H9 (cell line): ENCODE measurements at regions not wholly inside any gene's neighbourhood (a gene's known extent, or its start where the extent isn't known, plus 50 kb on each side); places are given as distances from the start of the nearest gene placed in this dataset.

Experiments
- DNase-seq: peaks from one replicate; pipeline ENCODE4 v3.0.0-alpha.2; 2017
- H2AFZ ChIP-seq: one replicate; pipeline ENCODE4 v1.6.1; 2013; ENCODE audit warnings: mild to moderate bottlenecking, low read length, control low read depth, moderate library complexity
- H2AK5ac ChIP-seq: 2 replicates; pipeline ENCODE4 v1.6.1; 2013; ENCODE audit warnings: low read length, control low read depth, mixed read lengths; ENCODE audit not compliant: insufficient read length
- H2BK120ac ChIP-seq: one replicate; pipeline ENCODE4 v1.6.1; 2013; ENCODE audit warnings: low read depth, mild to moderate bottlenecking, low read length, control low read depth, inconsistent platforms; ENCODE audit not compliant: poor library complexity, severe bottlenecking
- H2BK12ac ChIP-seq: 2 replicates; pipeline ENCODE4 v1.6.1; 2013; ENCODE audit warnings: low read length, control low read depth, mixed read lengths, low read depth; ENCODE audit not compliant: insufficient read length
- H2BK15ac ChIP-seq: 2 replicates; pipeline ENCODE4 v1.6.1; 2013; ENCODE audit warnings: low read depth, low read length, control low read depth
- H2BK20ac ChIP-seq: one replicate; pipeline ENCODE4 v1.6.1; 2013; ENCODE audit warnings: low read depth, mild to moderate bottlenecking, low read length, control low read depth, inconsistent platforms; ENCODE audit not compliant: poor library complexity, severe bottlenecking
- H2BK5ac ChIP-seq: 2 replicates; pipeline ENCODE4 v1.6.1; 2013; ENCODE audit warnings: low read length, control low read depth, mixed read lengths; ENCODE audit not compliant: insufficient read length
- H3K14ac ChIP-seq: 2 replicates; pipeline ENCODE4 v1.6.1; 2013; ENCODE audit warnings: low read length, control low read depth; ENCODE audit not compliant: insufficient read depth
- H3K18ac ChIP-seq: 2 replicates; pipeline ENCODE4 v1.6.1; 2013; ENCODE audit warnings: low read depth, mild to moderate bottlenecking, mixed read lengths, low read length, control low read depth; ENCODE audit not compliant: insufficient read length
- H3K23ac ChIP-seq: 2 replicates; pipeline ENCODE4 v1.6.1; 2013; ENCODE audit warnings: low read length, control low read depth, mixed read lengths, low read depth; ENCODE audit not compliant: insufficient read length
- H3K23me2 ChIP-seq: 2 replicates; pipeline ENCODE4 v1.6.1; 2013; ENCODE audit warnings: low read depth, mild to moderate bottlenecking, mixed read lengths, low read length, control low read depth; ENCODE audit not compliant: insufficient read length, poor library complexity, severe bottlenecking
- H3K27ac ChIP-seq: 2 replicates; pipeline ENCODE4 v1.5.1; 2013; ENCODE audit warnings: low read length, control low read depth, mixed read lengths, low read depth; ENCODE audit not compliant: insufficient read length
- H3K27me3 ChIP-seq: 2 replicates; pipeline ENCODE4 v1.6.1; 2013; ENCODE audit warnings: low read length, control low read depth, inconsistent platforms; ENCODE audit not compliant: insufficient read depth
- H3K4ac ChIP-seq: 2 replicates; pipeline ENCODE4 v1.6.1; 2013; ENCODE audit warnings: low read depth, mild to moderate bottlenecking, control low read depth, inconsistent platforms, low read length, moderate library complexity
- H3K4me1 ChIP-seq: 2 replicates; pipeline ENCODE4 v1.6.1; 2013; ENCODE audit warnings: low read length, control low read depth, inconsistent platforms; ENCODE audit not compliant: insufficient read depth
- H3K4me2 ChIP-seq: 2 replicates; pipeline ENCODE4 v1.6.1; 2013; ENCODE audit warnings: low read length, control low read depth, mixed read lengths; ENCODE audit not compliant: insufficient read length, insufficient read depth
- H3K56ac ChIP-seq: 2 replicates; pipeline ENCODE4 v1.6.1; 2013; ENCODE audit warnings: low read depth, mild to moderate bottlenecking, mixed read lengths, low read length, control low read depth; ENCODE audit not compliant: insufficient read length
- H3K79me1 ChIP-seq: 2 replicates; pipeline ENCODE4 v1.6.1; 2013; ENCODE audit warnings: low read depth, mild to moderate bottlenecking, moderate library complexity, low read length, control low read depth, inconsistent platforms; ENCODE audit not compliant: insufficient read depth, poor library complexity, severe bottlenecking
- H3K79me2 ChIP-seq: 2 replicates; pipeline ENCODE4 v1.6.1; 2013; ENCODE audit warnings: low read length, control low read depth, inconsistent platforms; ENCODE audit not compliant: insufficient read depth
- H3K9ac ChIP-seq: 2 replicates; pipeline ENCODE4 v1.6.1; 2013; ENCODE audit warnings: low read length, control low read depth, mixed read lengths; ENCODE audit not compliant: insufficient read length; ENCODE audit errors: extremely low read depth
- H3K9me3 ChIP-seq: one replicate; pipeline ENCODE4 v1.6.1; 2013; ENCODE audit warnings: low read depth, low read length, inconsistent platforms; ENCODE audit not compliant: control insufficient read depth
- H3T11ph ChIP-seq: one replicate; pipeline ENCODE4 v1.6.1; 2013; ENCODE audit warnings: mild to moderate bottlenecking, low read length, control low read depth, inconsistent platforms
- H4K20me1 ChIP-seq: one replicate; pipeline ENCODE4 v1.6.1; 2013; ENCODE audit not compliant: control insufficient read depth, insufficient read length, insufficient read depth
- H4K5ac ChIP-seq: 2 replicates; pipeline ENCODE4 v1.6.1; 2013; ENCODE audit warnings: low read depth, mild to moderate bottlenecking, mixed read lengths, low read length, control low read depth; ENCODE audit not compliant: insufficient read length
- H4K8ac ChIP-seq: replicated peaks from 2 replicates; pipeline ENCODE4 v1.6.1; 2013; ENCODE audit warnings: low read length, control low read depth, mixed read lengths, low read depth; ENCODE audit not compliant: insufficient read length
- H4K91ac ChIP-seq: 2 replicates; pipeline ENCODE4 v1.6.1; 2013; ENCODE audit warnings: low read depth, mild to moderate bottlenecking, moderate library complexity, mixed read lengths, low read length, control low read depth; ENCODE audit not compliant: insufficient read length
- H3K27ac Mint-ChIP-seq, 3 experiments: 2 replicates in 2 of 3; 3 replicates in 1 of 3; pipeline ENCODE4 v1.8.0; 2020 to 2021; ENCODE audit warnings: mixed read lengths in 3 of 3, mild to moderate bottlenecking in 1 of 3, moderate library complexity in 1 of 3
- H3K27me3 Mint-ChIP-seq: 2 replicates; pipeline ENCODE4 v1.8.0; 2021; ENCODE audit warnings: low read depth, mild to moderate bottlenecking, moderate library complexity, mixed read lengths
- H3K36me3 Mint-ChIP-seq, 3 experiments: 2 replicates in 2 of 3; 3 replicates in 1 of 3; pipeline ENCODE4 v1.8.0; 2020 to 2021; ENCODE audit warnings: low read depth in 3 of 3, mixed read lengths in 3 of 3; ENCODE audit not compliant: insufficient read depth in 1 of 3
- H3K4me1 Mint-ChIP-seq, 2 experiments: 2 replicates each; pipeline ENCODE4 v1.8.0; 2020; ENCODE audit warnings: mixed read lengths in 2 of 2
- H3K4me3 Mint-ChIP-seq, 2 experiments: 2 replicates in 1 of 2; 3 replicates in 1 of 2; pipeline ENCODE4 v1.8.0; 2020 to 2021; ENCODE audit warnings: mild to moderate bottlenecking in 2 of 2, mixed read lengths in 2 of 2, moderate library complexity in 1 of 2
- H3K9me3 Mint-ChIP-seq, 2 experiments: 2 replicates in 1 of 2; 3 replicates in 1 of 2; pipeline ENCODE4 v1.8.0; 2020; ENCODE audit warnings: mild to moderate bottlenecking in 2 of 2, mixed read lengths in 2 of 2, moderate library complexity in 1 of 2
- WGBS: extraction: QIAGEN DNeasy Blood & Tissue Kit; methylation state at CpG from one replicate; pipeline ENCODE4 v1.1.7; 2013; ENCODE audit warnings: missing lambda C conversion rate, low lambda C conversion rate, mixed read lengths; ENCODE audit not compliant: insufficient read length; ENCODE audit errors: extremely low coverage; 5-methylcytosine and 5-hydroxymethylcytosine counted together
- TF ChIP-seq, protein P1 (sequence below): fragments of 200-600 bp; sonication (generic); conservative IDR thresholded peaks from 3 replicates; pipeline ENCODE4 v1.8.0; 2021; ENCODE audit warnings: antibody characterized with exemption, mild to moderate bottlenecking

DNA sequence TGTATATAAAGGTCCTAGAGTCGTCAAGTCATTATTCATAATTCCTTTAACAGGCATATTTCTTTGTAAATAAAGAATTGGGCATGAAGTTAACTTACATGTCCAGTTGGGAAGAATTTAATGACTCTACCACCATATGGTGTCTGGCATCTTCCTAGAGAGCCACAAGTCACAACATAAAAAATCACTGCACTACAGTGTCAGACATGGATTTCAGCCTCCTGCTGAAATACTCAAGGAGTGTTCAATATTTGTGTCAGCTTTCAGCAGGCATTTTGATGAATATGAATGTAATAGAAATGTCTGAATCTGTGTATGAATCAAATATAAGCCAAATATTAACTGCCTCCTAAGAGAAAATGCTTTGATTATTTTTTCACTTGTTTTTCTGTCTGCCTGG, 91.9 kb upstream of the TMPRSS15 start:
- Mint-ChIP-seq H3K4me1 (peaks cover 9 to 22% of the 10 kb centered on the region in 2 experiments), H3K27me3 (no peaks in the 10 kb centered on the region)

More for the DNA sequence above, 91.9 kb upstream of the TMPRSS15 start:
- H3K9me3 ChIP-seq: no peaks in the 10 kb centered on the region
- H3K56ac ChIP-seq: no peak overlapping the region
- no peaks in the 10 kb centered on the region for H4K20me1 ChIP-seq
- no peak for DNase-seq
- H2BK120ac ChIP-seq: no peak overlapping the region
- H3K18ac ChIP-seq: no peak overlapping the region
- H2BK15ac ChIP-seq: no peak overlapping the region
- no peaks in the 10 kb centered on the region for H3K27me3 ChIP-seq
- no peak overlapping the region for H3K27ac ChIP-seq
- no peaks in the 10 kb centered on the region for H3K4me1 ChIP-seq
- WGBS: no CpG with 5 or more reads among the region's 1 CpG
- H2AK5ac ChIP-seq: no peak overlapping the region
- no peak overlapping the region for H3K9ac ChIP-seq
- H3K79me2 ChIP-seq: no peaks in the 10 kb centered on the region
- H4K91ac ChIP-seq: no peak overlapping the region
- H3K79me1 ChIP-seq: no peaks in the 10 kb centered on the region
- no peak overlapping the region for H2BK5ac ChIP-seq
- Mint-ChIP-seq H3K9me3 (no peaks in the 10 kb centered on the region), H3K4me3 (no peak overlapping the region), H3K36me3 (no peaks in the 10 kb centered on the region), H3K27ac (no peak overlapping the region; a peak in 1 of 7 replicates)
- no peak overlapping the region for H2BK12ac ChIP-seq
- H3K23me2 ChIP-seq: no peaks in the 10 kb centered on the region
- no peak overlapping the region for H2BK20ac ChIP-seq
- no peak overlapping the region for H3K23ac ChIP-seq
- TF ChIP-seq, protein P1, sequence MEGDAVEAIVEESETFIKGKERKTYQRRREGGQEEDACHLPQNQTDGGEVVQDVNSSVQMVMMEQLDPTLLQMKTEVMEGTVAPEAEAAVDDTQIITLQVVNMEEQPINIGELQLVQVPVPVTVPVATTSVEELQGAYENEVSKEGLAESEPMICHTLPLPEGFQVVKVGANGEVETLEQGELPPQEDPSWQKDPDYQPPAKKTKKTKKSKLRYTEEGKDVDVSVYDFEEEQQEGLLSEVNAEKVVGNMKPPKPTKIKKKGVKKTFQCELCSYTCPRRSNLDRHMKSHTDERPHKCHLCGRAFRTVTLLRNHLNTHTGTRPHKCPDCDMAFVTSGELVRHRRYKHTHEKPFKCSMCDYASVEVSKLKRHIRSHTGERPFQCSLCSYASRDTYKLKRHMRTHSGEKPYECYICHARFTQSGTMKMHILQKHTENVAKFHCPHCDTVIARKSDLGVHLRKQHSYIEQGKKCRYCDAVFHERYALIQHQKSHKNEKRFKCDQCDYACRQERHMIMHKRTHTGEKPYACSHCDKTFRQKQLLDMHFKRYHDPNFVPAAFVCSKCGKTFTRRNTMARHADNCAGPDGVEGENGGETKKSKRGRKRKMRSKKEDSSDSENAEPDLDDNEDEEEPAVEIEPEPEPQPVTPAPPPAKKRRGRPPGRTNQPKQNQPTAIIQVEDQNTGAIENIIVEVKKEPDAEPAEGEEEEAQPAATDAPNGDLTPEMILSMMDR: no peak
- no peak overlapping the region for H3K14ac ChIP-seq
- no peak overlapping the region for H2AFZ ChIP-seq
- H3K4me2 ChIP-seq: no peak overlapping the region
- no peak overlapping the region for H3T11ph ChIP-seq
- no peak overlapping the region for H3K4ac ChIP-seq
- no peak overlapping the region for H4K5ac ChIP-seq
- H4K8ac ChIP-seq: no peak overlapping the region
